Stimulated activated CD8-positive, alpha-beta memory T cell treated with anti-CD3 and anti-CD28 coated beads, Interleukin-7, amount 100 ng/mL, for 4 hours (primary cell): ENCODE measurements at regions not wholly inside any gene's neighbourhood (a gene's known extent, or its start where the extent isn't known, plus 50 kb on each side); places are given as distances from the start of the nearest gene placed in this dataset.
"Not testable (repeated sequence)": the region's sequence is repeated elsewhere in the genome, so short reads cannot be mapped to it uniquely, and the experiment has no call there.

Experiments used
- DNase-seq, 2 donors: peaks; one replicate each; pipeline ENCODE4 v3.0.0-alpha.2; 2020; ENCODE audit warnings: low read depth in 2 of 2

DNA sequence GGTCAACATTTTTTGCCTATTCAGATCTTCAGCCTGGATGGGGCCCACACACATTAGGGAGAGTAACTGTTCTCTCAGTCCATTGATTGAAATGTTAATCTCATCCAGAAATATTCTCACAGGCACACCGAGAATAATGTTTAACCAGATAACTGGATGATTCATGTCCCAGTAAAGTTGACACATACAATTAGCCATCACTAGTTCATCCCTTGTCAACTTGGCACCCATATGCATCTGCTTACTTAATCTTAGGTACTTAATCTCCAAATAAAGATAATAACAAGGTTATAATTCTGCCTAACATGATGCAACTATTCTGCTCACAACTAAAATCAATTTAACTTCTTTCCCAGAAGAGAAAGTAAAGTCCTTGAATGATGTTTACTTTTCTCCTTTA, 502.6 kb downstream of the ADRA2A start:
- no peak for DNase-seq

DNA sequence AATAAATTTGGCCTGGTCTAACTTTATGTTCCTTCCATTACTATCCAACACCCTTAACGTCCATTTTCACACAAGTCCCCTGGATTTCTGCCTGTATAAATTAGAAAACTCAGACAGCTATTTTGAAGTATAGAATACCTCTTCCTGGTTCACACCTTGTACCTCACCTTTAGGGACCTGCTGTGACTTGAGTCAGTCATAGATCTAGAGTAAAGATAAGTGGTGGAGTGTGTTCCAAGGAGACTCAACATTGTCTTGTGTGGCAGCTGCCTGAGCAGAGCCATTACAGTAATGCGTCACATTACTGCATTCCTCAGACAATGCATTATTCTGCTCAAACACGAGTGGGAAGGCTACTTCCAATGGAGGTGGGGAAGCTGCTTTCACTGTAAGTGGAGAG, 513.9 kb downstream of the ADRA2A start:
- DNase-seq, result no peak

DNA sequence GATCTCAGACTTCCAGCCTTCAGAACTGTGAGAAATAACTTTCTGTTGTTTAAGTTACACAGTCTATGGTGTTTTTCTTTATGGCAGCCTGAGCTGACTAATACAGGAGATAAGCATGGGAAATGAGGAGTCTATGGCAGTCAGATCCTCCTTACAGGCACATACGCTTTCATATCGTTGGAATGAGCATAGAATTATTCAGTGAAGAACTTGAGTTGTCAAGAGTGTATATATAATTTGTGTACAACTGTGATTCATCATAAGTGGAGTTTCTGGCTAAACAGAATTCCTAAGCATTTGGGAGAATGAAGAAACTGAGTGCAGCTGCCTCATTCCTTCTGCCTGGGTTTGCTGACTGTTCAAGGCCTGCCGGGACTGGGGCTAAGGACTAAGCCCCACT, 516.7 kb downstream of the ADRA2A start:
- no peak for DNase-seq

DNA sequence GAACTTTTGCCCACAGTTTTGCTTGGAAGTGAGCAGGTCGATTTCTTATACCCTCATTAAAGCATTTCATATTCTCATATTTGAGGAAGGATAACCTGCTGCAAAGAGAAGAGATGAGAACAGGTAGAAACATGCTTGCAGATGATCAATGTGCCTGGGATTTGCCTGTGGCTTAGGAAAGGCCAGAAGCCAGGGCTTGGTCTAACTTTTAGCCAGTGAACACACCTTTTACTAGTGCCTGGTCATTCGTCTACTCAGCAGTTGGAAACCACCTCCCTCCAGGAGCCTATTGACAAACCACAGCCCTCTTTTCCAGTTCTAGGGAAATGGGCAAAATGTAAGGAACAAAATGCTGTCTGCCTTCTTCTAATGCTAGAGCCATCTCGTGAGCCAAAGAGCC, 518.3 kb downstream of the ADRA2A start:
- DNase-seq, result no peak

DNA sequence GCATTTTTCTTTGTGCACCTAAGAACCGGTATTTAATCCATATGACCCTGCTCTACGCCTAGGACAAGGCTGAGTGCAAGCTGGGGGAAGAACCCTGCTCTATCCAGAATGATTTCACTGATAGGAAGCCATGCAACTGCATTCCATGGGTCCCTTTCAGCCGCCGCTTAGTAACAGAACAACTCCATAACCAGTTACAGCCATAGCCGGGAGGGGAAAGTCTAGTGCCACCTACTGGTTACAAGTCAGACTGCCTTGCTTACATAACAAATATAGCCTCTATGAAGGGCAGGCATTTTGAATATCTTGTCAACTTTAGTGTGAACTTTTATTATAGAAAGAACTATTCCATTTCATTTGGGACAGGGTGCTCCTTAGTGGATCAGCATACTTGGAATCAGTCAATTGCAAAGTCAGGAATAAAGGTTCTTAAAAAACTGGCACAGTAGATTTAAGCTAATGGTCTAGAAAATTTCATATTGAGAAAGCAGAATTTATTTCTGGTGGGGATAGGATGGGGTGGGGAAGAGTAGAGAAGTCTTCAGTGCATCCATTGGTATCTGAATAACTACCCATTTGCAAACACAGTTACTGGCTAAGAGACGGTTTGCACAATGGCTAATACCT, 521.7 kb downstream of the ADRA2A start:
- peak in 1 of 2 donors; percentile 0 for DNase-seq

DNA sequence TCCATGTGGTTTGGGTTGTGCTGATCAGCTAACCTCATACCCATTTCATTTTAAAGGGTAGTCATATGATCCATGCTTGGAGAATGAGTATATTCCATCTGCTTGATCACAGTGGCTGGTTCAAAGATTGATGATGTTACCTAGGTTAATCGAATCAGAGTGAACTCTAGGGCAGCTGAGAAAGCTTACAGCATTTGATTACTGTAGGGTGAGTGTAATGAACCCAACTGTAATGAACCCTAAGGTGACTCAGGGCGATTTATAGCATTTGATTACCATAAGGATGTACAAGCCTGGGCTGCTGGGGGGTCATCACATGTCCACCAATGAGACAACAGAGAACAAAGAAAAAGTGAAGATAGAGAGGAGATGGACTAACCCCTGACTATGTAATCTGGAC, 523.1 kb downstream of the ADRA2A start:
- no peak for DNase-seq

DNA sequence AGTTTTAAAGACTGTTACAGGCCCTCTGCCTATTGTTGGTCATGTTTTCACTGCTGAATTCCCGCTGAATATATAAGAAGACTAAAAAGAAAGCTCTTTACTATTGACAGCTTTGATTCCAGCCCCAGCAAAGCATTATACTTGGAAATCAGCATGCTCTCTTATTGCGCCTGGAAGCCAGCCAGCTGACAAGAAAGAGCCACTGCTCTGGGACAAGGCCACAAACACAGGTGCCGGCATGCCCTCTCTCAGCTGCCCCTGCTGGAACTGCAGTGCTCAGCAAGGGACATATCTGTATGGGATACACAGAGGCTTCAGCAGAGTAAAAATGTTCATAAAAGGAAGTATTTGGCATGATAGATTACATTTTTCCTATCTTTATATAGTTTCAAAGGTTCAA, 523.9 kb downstream of the ADRA2A start:
- no peak for DNase-seq

DNA sequence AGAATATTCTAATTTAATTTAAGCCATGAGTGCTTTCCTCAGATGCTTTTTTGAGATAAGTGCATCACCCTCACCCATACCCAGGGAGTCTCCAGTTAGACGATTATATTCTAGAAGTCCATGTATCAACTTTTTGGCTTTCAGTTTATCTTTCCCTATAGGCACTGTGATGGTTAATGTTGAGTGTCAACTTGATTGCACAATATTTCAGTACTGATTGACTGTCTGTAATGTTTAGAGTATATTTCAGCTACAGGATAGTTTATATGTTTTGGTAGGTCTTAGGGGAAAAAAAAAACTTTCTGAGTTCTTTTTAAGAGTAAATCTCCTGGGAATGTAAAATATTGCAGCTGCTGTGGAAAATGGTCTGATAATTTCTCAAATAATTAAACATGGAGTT, 535.4 kb downstream of the ADRA2A start:
- DNase-seq, result no peak

DNA sequence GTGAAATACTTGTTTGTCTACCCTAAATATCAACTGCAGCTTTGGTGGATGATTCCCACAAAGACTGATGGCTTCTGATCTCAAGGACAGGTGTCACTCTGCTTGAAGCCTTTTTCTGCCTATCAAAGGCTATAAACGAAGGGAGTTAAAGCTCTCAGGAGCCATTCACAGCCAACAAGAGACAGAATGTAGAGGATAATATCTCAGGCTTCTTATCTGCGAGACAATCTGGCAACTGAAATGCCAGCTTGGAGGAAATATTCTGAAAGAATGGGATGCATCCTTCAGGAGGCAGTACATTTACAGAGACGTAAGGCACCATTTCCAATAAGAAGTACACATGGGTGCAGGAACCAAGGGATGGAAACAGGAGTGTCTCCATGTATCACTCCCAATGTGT, 549.4 kb downstream of the GPAM start:
- DNase-seq, result no peak

DNA sequence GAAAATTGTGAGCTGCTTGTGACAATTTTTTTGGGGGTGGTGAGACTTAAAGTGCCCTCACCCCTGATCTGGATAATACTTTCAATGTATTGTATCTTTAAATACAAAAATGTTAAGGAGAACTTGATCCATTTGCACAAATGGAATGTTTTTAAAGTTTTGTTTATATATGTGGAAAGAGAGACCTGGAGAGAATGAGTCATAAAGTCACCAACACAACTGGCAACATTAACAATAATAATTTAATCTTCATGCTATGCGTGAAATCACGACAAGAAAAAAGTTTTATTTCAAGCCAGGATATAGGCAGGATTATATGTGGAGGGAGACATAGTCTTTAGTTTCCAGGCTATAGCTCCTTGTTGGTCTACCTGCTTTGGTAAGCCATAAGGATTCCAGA, 537.5 kb downstream of the GPAM start:
- DNase-seq, result no peak

DNA sequence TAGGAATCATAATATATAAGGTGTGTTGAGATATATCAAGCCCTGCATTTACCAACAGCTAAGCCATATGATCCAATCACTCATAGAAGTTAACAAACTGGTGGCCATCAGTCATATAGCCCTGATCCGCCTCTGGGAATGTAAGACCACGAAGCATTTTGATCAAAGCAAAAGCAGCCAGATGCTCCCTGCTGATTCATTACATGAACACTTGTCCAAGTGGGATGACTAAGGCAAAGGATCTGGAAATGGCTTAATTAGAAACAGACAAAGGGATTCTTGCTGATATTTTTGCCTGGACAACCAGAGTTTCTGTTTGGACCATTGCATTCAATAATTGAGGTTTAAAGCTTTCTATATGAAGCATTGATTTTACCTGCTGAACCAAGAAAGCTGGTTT, 535.5 kb downstream of the GPAM start:
- no peak for DNase-seq

DNA sequence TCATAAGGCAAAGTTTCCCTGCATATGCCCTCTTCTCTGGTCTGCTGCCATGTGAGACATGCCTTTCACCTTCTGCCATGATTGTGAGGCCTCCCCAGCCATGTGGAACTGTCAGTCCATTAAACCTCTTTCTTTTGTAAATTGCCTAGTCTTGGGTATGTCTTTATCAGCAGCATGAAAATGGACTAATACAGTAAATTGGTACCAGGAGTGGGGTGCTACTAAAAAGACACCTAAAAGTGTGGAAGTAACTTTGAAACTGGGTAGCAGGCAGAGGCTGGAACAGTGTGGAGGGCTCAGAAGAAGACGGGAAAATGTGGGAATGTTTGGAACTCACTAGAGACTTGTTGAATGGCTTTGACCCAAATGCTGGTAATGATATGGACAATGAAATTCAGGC, 534.5 kb downstream of the GPAM start:
- DNase-seq, result not testable (repeated sequence)

DNA sequence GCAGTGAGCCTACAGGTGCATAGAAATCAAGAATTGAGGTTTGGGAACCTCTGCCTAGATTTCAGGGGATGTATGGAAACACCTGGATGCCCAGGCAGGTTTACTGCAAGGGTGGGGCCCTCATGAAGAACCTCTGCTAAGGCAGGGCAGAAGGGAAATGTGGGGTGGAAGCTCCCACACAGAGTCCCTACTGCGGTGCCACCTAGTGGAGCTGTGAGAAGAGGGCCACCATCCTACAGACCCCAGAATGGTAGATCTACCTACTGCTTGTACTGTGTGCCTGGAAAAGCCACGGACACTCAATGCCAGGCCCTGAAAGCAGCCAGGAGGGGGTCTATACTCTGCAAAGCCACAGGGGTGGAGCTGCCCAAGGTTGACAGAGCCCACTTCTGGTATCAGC, 533.5 kb downstream of the GPAM start:
- no peak for DNase-seq

DNA sequence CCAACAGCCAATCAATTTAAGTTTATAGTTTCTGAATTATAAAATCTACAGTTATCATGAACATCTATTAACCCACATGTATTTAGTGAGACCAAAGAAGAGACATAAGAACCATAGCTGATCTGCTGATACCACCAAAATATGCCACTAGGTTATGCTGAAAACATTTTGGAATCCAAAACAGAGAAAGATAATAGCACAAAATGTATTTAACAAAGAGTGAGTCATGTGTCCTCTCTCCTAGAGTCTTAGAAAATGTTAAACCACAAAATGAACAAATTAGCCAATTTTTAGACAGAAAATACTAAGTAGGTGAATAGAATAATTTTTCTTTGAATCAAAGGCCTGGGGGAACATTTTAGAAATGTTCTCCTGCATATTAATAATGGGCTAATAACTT, 527.5 kb downstream of the GPAM start:
- no peak for DNase-seq

DNA sequence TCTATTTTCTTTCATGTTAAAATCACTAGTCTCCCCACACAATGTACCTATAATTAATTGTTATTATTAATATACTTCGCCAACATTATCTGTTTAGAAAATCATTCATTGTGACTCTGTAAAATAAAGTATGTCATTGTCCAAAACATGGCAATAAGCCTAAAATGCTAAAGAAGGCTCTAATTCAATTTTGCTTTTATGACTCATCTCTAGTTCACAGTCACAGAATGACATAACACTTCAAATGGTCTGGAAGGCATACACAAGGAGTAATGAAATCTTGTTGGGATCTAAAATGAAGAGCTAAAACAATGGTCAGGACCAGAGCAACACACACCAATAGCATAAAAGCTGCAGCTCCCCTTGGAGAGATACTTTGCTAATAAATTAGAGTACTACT, 505.8 kb downstream of the GPAM start:
- no peak for DNase-seq

DNA sequence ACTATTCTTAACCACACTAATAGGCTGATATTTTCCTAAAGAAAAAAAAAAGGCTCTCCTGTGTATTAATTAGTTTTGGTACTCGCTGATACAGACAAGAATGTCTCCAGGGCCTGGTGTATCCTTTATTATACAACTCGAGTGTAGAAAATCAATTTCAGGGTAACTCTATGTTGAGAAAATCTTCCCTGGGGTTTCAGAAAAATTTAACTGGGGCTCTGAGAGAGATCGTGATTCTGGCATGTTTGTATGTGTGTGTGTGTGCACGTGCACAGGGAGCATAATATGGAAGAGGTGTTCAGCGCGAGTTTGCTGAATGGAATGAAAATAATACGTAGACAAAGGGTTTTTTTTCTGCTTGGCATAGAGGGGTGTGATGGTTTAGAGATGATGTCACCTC, 496.8 kb downstream of the GPAM start:
- no peak for DNase-seq

DNA sequence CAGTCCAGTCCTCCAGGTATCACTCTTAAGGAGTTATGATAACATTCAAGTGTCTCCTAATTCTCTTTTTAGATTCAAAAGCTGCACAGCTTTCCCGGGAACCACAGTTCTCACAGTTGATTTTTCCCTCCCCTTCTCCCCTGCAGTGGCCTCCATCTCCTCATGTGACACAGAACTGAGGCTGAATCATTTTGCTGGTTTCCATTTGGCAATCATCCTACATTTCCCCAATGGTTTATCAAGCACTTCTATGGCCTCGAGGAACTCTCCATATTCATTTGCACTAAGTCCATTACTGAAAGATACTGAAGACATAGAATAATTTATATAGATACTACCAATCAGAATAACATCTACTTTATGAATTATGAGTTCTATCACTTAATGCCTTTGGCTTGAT, 484.9 kb downstream of the GPAM start:
- DNase-seq, result no peak

DNA sequence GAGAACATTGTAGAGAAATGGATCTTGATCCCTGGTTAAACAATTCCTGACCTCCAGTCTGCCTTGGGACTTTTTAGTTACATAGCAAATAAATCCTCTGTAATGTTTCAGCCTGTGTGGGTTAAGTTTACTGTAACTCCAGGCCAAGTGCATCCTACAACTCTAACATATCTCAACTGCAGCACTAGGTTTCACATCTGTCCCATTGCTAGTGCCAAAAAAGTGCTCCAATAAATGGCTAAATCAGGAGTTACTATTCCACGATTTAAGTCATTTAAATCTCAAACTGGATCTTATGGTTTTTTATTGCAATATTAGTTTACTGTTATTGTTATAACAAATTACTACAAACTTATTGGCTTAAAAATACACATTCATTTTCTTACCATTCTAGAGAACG, 479.6 kb downstream of the GPAM start:
- DNase-seq, result no peak

DNA sequence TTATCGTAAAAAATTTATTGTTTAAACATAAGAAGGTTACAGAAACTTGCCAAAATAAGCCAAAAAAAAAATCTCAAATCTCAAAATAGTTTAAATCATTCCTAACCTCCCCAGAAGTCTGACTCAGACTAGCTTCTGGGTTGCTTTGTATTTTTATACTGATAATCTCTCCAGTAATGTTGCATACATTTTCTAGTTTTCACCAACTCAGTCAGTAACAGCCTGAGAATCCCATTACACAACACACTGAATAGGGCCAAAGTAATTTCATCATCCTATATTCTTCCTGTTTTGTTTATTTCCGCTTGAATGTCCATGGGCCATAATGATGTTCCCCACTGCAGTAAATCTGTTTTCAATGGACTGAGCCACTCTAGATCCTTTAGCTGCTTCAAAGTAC, 478.5 kb downstream of the GPAM start:
- DNase-seq, result no peak

DNA sequence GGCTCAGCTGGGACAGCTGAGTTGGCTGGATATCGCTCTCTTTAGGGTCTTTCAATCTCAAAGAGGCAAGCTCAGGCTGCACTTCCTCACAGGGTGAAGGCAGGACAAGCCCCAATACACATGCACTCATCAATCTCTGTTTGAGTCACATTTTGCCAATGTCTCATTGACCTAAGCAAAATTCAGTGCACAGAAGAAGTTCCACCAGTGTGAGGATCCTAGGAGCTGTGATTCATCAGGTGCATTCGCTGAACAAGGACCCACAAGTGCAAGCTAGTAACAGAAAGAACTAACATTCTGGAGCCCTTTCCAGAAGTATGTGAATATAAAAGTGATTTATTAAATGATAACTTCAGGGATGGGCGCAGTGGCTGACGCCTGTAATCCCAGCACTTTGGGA, 477.2 kb downstream of the GPAM start:
- no peak for DNase-seq

DNA sequence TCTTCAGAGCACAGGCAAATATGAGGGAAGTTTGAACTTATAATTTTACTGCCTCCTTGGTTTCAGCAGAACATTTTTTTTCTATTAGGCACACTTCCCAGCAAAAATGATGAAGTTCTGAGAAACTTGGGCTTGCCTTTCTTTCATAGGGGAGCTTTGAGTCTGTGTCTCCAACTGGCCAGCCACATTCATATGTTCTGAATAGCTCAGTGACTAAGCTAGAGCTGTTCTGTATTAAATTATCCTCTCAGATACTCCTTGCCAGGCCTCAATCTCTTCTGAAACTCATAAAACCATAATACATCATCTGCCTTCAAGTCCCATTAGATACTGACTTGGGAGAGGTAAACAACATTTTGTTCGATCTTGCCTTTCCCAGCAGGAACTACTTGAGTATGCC, 476.5 kb downstream of the GPAM start:
- DNase-seq, result no peak

DNA sequence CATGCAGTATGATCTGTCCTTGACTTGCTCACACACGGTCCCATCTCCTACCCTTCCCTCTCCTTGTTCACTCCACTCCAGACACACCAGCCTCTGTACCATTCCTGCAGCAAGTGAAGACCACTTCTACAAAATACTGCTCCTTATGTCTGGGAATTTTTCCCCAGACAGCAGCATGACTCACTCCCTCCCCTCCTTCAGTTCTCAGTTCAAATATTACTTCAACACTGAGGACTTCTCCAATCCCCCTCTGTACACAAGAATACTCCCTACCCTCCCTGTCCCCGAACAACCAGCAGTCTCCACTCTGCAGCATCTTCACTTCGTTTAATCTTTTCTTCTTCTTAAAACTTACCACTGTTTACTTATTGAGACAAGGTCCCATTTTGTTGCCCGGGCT, 474.0 kb downstream of the GPAM start:
- no peak for DNase-seq

DNA sequence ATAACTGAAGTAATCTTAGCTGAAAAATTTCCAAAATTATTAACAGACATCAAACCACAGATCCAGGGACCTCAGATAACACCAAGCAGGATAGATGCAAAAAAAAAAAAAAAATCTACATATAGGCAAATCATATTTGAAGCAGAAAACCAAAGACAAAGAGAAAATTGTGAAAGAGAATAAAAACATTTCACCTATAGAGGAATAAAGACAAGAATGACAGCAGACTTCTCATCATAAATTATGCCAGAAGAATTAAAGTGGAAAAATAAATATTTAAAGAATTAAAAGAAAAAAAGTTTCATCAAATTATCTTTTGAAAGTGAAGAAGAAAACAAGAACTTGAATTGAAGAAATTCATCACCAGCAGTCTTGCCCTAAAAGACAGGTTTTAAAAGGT, 467.5 kb downstream of the GPAM start:
- DNase-seq, result no peak

DNA sequence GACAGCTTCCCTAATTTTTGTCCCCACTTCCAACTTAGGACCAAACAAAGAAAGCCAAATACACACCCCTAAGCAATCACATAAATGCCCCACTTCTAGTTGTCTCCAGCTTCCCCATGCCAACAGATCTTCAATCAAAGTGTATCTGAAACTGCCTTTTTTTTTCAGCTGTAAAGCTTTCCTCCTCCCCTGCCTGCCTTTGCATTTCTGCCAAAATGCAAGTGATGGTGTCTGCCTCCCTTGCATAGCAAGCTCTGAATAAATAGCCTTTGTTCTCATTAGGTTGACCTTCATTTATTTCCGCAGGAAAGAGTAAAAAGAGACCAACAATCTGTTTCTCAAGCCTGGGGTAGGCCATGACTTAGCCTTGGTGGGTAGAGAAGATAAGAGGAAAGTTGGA, 459.4 kb downstream of the GPAM start:
- no peak for DNase-seq

DNA sequence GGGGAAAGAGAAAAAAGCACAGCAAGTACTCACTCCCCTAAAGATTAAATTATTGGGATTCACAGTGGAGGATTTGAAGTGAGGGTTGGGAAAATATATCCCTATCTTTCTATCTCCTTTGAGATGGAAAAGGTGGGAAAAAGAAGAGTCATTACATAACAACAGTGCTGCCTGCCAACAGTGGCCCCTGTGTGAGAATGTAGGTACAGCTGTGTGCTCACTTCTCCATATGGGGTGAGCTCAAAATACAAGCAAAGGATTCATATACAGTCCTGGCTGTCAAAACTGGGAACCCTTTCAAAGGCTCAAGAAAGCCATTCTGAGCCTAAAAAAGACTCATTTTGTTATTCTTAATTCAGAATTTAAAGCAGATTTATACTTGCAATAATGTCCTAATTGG, 458.5 kb downstream of the GPAM start:
- no peak for DNase-seq
